ENCODE measurements at regions not wholly inside any gene's neighbourhood (a gene's known extent, or its start where the extent isn't known, plus 50 kb on each side); places are given as distances from the start of the nearest gene placed in this dataset.
"Not testable (repeated sequence)": the region's sequence is repeated elsewhere in the genome, so short reads cannot be mapped to it uniquely, and the experiment has no call there.

- no peak for DNase-seq
These were observed 1016.9 kb downstream of the UQCRFS1 start for GRCh38 chr19:28196101-28196500.

DNA sequence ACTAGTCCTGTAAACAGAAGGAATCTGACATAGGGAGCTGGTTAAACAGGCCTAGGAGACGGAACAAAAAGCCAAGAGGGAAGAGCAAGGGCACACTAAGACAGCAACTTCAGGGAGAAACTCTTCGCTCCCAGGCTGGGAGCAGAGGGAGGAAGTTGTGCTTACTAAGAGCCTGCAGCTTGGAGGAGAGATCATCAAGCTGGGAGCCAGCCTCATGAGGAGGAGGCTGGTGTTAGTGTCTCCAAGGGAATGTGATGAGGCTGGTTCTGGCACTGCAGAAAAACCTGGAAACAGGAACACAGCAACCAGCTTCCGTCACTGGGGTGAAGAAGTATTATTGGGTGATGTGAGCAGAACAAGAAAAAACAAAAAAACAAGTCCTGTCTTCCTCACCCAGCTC, 1027.3 kb downstream of the UQCRFS1 start:
- no peak for DNase-seq

DNA sequence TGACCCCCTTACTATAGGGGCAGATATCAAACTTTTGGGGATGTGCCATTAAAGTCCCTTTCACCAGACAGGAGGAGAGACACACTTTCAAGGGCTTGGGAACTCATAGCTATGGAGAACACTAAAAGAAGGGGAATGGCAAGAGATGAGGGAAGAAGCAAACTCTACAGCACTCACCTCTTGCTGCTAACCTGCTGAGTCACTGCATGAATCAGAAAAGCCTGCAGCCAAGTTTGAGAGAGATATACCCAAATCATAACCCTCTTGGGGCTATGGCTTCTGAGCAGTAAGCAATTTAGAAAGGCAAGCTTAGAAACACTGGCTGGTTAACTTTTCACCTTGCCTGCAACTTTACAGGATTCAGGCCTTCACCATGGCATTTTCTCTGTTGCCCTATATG, 1028.0 kb downstream of the UQCRFS1 start:
- DNase-seq: no peak

DNA sequence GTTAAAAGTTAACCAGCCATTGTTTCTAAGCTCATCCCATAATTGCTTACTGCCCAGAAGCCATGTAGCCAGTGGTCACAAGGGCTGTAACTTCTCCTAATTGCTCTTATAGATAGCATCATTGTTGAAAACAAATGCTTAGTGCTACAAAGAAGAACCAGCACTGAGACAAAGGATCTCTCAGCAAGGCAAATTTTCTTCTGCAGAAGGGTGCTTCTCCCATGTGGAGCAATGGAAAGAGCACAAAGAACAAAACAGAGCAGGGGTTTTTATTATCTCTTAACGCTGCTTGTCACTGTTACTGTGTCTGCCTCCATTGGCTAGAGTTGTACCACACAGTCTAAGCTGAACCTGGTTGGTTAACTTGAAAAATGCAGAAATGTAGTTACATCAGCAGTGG, 1036.8 kb downstream of the UQCRFS1 start:
- no peak for DNase-seq

DNA sequence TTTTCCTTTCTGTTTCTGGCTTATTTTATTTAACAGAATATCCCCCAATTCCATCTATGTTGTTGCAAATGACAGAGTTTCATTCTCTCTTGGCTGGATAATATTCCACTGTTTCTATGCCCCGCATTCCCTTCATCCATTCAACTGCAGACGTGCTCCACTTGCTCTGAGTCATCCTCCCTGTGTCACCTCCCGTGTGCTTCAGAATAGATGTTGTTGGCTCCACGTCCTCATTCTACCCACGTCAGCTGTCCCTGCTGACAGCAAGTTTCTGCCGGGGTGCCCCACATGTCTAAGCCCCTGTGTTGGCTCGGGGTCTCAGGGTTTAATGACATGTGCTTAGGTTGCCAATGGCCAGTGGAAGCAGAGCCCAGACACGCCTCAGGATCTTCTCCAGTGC, 1041.0 kb downstream of the UQCRFS1 start:
- no peak for DNase-seq

- DNase-seq: no peak
These were observed 1042.9 kb downstream of the UQCRFS1 start for GRCh38 chr19:28170066-28170465.

DNA sequence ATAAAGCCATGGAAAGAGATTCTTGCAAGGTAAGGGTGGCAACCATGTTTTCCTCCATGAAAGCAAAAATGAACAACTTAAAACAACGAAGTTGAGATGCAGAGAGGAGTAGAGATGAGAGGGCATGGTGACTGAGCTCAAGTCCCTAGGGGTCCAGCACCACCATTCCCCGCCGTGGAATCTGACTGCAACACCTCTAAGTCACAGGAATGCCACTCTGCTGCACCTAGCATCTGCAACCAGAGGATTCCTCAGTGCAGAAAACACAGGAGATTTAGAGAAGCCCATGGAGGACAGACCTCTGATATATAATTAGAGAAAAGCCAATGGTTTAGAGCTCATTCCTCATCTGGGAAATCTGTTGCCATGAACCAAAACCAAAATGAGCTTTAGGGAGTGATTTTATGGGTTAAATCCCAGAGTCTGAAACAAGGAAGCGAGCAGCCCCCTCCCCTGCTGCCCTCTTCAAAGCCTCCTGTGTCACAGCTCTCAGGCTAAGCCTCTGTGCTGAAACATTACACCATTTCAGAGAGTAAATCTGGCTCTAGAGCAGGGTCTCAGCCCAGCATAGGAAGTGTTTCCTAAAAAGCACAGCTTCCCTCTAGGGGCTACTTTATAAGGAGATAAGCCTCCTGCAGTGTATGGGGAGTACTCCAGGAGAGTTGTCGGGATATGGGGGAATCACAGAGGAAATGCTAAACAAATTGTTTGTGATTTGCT, 1043.6 kb downstream of the UQCRFS1 start:
- no peak for DNase-seq

DNA sequence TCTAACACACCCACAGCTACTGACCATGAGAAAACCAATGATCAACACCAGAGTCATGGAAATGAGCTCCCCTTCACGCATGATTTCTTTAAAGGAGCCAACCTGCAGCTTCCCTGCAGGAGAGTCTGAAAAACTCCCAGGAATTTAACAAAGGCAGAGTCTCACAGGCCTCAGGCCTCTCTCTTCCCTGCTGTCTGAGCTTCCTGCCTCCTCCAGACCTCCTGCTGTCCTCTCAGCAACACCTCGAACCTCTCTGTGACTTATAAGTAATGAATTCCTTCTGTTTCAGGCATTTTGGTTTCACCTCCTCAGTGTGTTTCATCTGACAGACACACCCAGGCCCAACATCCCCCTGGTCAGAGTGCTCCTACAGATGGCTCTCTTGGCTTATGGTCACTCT, 1044.4 kb downstream of the UQCRFS1 start:
- no peak for DNase-seq

GRCh38 chr19:28166025-28166424, 1046.9 kb downstream of the UQCRFS1 start:
- no peak for DNase-seq

DNA sequence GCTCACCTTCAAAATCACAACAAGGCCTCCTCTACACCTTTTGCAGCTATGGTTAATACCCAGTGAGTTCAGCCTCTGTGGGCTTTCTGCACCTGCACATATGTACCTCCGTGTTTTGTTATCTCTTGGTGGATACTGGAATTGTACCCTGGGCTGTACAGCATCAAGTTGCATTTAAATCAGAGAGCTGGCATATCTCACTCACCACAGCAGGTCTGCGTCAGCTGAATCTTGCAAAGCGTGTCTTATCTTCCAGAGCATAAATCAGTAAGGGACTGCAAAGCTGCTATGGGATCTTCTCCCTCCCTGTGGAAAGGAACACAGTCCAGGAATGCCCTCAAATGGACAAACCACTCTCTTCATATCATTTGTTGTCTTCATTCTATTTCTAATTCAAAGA, 1048.7 kb downstream of the UQCRFS1 start:
- no peak for DNase-seq

GRCh38 chr19:28159065-28159464, 1053.9 kb downstream of the UQCRFS1 start:
- DNase-seq: no peak

- DNase-seq: no peak
These were observed 1057.7 kb downstream of the UQCRFS1 start for GRCh38 chr19:28155265-28155664.

DNA sequence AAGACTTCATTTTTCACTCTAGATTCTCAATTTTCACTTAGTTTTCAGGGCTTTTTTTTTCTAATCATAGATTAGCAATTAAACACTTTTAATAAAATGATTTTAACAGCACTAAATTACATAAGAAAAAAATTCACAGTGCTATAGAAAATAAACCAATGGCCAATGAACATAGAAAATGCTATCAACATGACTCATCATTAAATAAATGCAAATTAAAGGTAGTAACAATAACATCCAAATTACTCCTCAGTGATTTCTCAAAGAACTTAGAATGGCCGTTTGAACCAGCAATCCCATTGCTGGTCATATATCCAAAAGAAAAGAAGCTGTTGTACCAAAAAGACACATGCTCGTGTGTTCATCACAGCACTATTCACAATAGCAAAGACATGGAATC, 1058.9 kb downstream of the UQCRFS1 start:
- no peak for DNase-seq

- DNase-seq: no peak
These were observed 1059.8 kb downstream of the UQCRFS1 start for GRCh38 chr19:28153123-28153522.

GRCh38 chr19:28152195-28152594, 1060.8 kb downstream of the UQCRFS1 start:
- DNase-seq: no peak

DNA sequence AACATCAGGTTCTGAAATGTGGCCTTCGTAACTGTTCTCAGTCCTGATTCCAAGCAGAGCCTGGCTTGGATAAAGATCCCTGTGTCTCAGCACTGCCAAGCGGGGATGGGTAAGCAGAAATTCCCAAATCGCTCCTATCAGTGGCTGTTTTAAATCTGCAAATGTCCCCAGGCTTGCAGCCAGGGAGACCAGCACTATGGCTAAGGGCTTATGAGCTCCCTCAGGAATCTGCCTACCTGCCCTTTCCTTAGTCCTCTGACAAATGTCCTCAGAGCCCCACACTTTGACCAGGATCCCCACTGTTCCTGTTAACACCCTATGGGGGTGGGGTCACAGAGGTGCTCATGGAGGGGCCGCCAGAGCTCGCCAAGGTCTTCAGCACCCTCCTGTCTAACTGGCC, 1062.8 kb downstream of the UQCRFS1 start:
- DNase-seq: no peak

DNA sequence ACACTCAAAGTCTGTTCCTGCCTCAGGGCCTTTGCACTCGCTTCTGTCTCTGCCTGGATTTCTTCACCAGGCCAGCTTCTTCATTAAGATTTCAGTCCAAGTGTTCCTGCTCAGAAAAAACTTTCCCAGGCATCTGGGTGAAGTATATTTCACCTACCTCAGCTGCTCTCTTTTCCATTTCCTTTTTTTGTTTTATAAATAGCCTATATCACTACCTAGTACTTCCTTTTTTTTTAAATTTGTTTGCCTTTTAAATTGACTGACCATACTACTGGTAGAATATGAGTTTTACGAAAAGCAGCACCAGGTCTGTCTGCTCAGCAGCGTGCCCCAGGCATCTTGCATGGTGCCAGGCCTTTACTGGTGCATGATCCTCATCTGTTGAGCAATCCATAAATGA, 1064.4 kb downstream of the UQCRFS1 start:
- DNase-seq: no peak

DNA sequence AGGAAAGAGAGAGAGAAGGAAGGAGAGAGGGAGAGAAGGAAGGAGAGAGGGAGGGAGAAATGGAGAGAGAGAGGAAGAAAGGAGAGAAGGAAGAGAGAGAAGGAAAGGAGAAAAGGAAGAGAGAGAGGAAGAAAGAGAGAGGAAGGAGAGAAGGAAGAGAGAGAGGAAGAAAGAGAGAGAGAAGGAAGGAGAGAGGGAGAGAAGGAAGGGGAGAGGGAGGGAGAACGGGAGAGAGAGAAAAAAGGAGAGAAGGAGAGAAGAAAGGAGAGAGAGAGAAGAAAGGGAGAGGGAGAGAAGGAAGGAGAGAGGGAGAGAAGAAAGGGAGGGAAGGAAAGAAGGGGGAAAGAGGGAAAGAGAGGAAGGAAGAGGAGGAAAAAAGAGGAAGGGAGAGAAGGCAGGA, 1070.7 kb downstream of the UQCRFS1 start:
- DNase-seq: no peak

- DNase-seq: no peak
These were observed 1072.8 kb downstream of the UQCRFS1 start for GRCh38 chr19:28140201-28140600.

- no peak for DNase-seq
These were observed 1075.2 kb downstream of the UQCRFS1 start for GRCh38 chr19:28137772-28138171.

GRCh38 chr19:28136796-28137195, 1076.2 kb downstream of the UQCRFS1 start:
- DNase-seq: no peak

DNA sequence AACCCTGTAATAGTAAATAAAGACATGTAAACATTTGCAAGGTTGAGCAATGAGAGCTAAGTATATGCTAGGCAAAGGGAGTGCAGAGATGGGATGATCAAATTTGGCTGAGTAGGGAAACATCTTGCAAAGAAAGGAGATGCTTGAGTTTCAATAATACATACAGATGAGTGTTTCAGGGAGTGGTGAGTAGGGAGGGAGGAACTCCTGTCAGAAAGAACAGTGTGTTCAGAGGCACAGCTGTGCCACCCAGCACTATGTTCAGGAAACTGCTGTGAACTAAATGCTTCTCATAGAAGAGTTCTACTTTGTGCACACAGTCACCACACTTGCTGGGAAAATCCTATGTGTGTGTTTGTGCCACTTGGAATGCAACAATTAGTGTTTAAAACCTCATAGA, 1077.1 kb downstream of the UQCRFS1 start:
- DNase-seq: no peak

GRCh38 chr19:28134311-28134710, 1078.6 kb downstream of the UQCRFS1 start:
- no peak for DNase-seq

DNA sequence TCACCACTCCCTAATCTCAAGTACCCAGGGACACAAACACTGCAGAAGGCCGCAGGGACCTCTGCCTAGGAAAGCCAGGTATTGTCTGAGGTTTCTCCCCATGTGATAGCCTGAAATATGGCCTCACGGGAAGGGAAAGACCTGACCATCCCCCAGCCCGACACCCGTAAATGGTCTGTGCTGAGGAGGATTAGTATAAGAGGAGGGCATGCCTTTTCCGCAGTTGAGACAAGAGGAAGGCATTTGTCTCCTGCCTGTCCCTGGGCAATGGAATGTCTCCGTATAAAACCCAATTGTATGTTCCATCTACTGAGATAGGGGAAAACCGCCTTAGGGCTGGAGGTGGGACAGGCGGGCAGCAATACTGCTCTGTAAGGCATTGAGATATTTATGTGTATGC, 1082.1 kb downstream of the UQCRFS1 start:
- not testable (repeated sequence) for DNase-seq

DNA sequence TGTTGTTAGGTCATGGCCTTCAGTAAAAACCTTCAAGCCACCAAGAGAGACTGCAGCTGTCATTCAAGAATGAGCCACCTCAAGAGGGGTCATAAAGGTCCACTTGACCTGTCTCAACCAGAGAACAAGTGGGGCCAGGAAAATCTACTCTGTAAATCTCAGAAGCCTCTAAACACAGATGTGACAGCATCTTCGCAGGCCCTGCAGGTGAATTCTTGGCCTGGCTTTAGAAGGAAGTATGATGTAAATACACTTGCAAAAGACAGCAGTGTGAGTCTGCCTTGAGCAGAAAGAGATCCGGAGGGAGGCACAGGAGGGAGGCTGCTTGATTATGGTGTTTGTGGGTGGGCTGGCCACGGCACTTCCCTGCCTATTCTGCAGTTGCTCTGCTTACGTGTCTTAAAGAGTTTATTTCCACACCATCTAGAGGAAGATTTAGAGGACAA, 1082.9 kb downstream of the UQCRFS1 start:
- DNase-seq: no peak

All from fibroblast of skin of abdomen (primary cell).